Uterus (tissue), 2 donors: ENCODE measurements at regions not wholly inside any gene's neighbourhood (a gene's known extent, or its start where the extent isn't known, plus 50 kb on each side); places are given as distances from the start of the nearest gene placed in this dataset.

ENCODE experiments used
- POLR2A ChIP-seq, 2 donors: fragments of 450-650 bp; IDR thresholded peaks; one replicate each; pipeline ENCODE4 v1.6.1; 2016; ENCODE audit warnings: antibody characterized with exemption in 2 of 2, mild to moderate bottlenecking in 1 of 2, moderate library complexity in 1 of 2
- TF ChIP-seq, protein P1 (sequence below), 4 experiments: fragments of 200-600 bp in 2 of 4; fragments of 450-650 bp in 2 of 4; sonication (generic) in 2 of 4; IDR thresholded peaks; one replicate each; pipeline ENCODE4 v1.5.1; 2016 to 2019; ENCODE audit warnings: antibody characterized with exemption in 4 of 4, mild to moderate bottlenecking in 2 of 4, moderate library complexity in 1 of 4

DNA sequence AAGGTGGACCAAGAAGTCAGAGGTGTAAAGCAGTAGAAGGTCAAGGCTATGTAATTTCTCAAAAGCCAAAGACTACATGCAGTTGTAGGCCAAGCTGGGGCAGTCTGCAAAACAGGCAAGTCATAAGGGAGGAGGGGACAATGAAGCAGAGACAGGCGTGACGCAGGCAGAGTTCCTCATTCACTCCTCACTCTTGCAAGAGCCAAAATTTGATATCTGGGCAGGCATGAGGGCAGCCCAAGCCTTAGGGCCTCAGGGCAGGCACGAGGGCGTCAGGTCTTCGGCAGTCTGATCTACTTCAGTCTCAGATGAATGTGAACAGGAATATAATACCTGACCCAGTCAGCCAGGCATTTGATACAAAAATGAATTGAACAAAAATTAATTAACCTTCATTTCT is 86.4 kb upstream of the AGA start:
- TF ChIP-seq, protein P1, sequence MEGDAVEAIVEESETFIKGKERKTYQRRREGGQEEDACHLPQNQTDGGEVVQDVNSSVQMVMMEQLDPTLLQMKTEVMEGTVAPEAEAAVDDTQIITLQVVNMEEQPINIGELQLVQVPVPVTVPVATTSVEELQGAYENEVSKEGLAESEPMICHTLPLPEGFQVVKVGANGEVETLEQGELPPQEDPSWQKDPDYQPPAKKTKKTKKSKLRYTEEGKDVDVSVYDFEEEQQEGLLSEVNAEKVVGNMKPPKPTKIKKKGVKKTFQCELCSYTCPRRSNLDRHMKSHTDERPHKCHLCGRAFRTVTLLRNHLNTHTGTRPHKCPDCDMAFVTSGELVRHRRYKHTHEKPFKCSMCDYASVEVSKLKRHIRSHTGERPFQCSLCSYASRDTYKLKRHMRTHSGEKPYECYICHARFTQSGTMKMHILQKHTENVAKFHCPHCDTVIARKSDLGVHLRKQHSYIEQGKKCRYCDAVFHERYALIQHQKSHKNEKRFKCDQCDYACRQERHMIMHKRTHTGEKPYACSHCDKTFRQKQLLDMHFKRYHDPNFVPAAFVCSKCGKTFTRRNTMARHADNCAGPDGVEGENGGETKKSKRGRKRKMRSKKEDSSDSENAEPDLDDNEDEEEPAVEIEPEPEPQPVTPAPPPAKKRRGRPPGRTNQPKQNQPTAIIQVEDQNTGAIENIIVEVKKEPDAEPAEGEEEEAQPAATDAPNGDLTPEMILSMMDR (IDR thresholded peaks at IDR 0.05) = no peak
- no peak for TF ChIP-seq POLR2A (IDR thresholded peaks at IDR 0.05)
